ENCODE measurements at regions not wholly inside any gene's neighbourhood (a gene's known extent, or its start where the extent isn't known, plus 50 kb on each side); places are given as distances from the start of the nearest gene placed in this dataset.

- Histone ChIP-seq H3K27ac (no peak overlapping the region), H3K4me3 (no peak overlapping the region), H3K9me3 (no peaks in the 10 kb centered on the region), H3K36me3 (no peaks in the 10 kb centered on the region), H3K27me3 (no peaks in the 10 kb centered on the region), H3K4me1 (no peaks in the 10 kb centered on the region)
- no peak for DNase-seq (ENCODE audit: low spot score)
- no peak for TF ChIP-seq CTCF (IDR thresholded peaks at IDR 0.05)
Measured at GRCh38 chr6:141452354-141452686, 680.4 kb upstream of the GJE1 start.

- Histone ChIP-seq H3K27me3 (no peaks in the 10 kb centered on the region), H3K4me1 (no peaks in the 10 kb centered on the region), H3K4me3 (no peak overlapping the region), H3K36me3 (no peaks in the 10 kb centered on the region), H3K9me3 (no peaks in the 10 kb centered on the region), H3K27ac (no peak overlapping the region)
- TF ChIP-seq CTCF (IDR thresholded peaks at IDR 0.05), result no peak
- DNase-seq (ENCODE audit: low spot score), result no peak
Measured at GRCh38 chr6:141451511-141452353, 681.0 kb upstream of the GJE1 start.

- Histone ChIP-seq H3K36me3 (no peaks in the 10 kb centered on the region), H3K4me1 (no peaks in the 10 kb centered on the region), H3K27ac (no peak overlapping the region), H3K27me3 (no peaks in the 10 kb centered on the region), H3K9me3 (no peaks in the 10 kb centered on the region), H3K4me3 (no peak overlapping the region)
- DNase-seq (ENCODE audit: low spot score), result no peak
- no peak for TF ChIP-seq CTCF (IDR thresholded peaks at IDR 0.05)
Measured at GRCh38 chr6:141451181-141451510, 681.6 kb upstream of the GJE1 start.

- no peak for DNase-seq (ENCODE audit: low spot score)
- Histone ChIP-seq H3K4me1 (no peaks in the 10 kb centered on the region), H3K9me3 (no peaks in the 10 kb centered on the region), H3K27me3 (no peaks in the 10 kb centered on the region), H3K27ac (no peak overlapping the region), H3K4me3 (no peak overlapping the region), H3K36me3 (no peaks in the 10 kb centered on the region)
- no peak for TF ChIP-seq CTCF (IDR thresholded peaks at IDR 0.05)
Measured at GRCh38 chr6:141445928-141446628, 686.6 kb upstream of the GJE1 start.

- DNase-seq (ENCODE audit: low spot score), result no peak
- Histone ChIP-seq H3K36me3 (no peaks in the 10 kb centered on the region), H3K27ac (no peak overlapping the region), H3K4me1 (no peaks in the 10 kb centered on the region), H3K9me3 (peaks cover 0 to 10% of the 10 kb centered on the region in 2 donors), H3K27me3 (no peaks in the 10 kb centered on the region), H3K4me3 (no peak overlapping the region)
- TF ChIP-seq CTCF (IDR thresholded peaks at IDR 0.05), result no peak
Measured at GRCh38 chr6:141443668-141444289, 688.9 kb upstream of the GJE1 start.

Measured in right atrium auricular region (tissue), 2 donors.